Liver (tissue), 8 donors: ENCODE measurements at regions not wholly inside any gene's neighbourhood (a gene's known extent, or its start where the extent isn't known, plus 50 kb on each side); places are given as distances from the start of the nearest gene placed in this dataset.

Experiments
- DNase-seq: peaks from one replicate; pipeline ENCODE4 v3.0.0-alpha.2; 2017; ENCODE audit warnings: low spot score
- H3K27ac ChIP-seq, 2 donors: one replicate each; pipeline ENCODE4 v1.7.0; 2013; ENCODE audit warnings: inconsistent platforms in 2 of 2, low read length in 2 of 2, control low read depth in 1 of 2, low read depth in 1 of 2, mild to moderate bottlenecking in 1 of 2
- H3K27me3 ChIP-seq, 4 donors: one replicate each; pipeline versions ENCODE4 v1.6.1 to v1.7.0; 2013; ENCODE audit warnings: low read length in 3 of 4, inconsistent platforms in 1 of 4, mild to moderate bottlenecking in 1 of 4, moderate library complexity in 1 of 4; ENCODE audit not compliant: control insufficient read depth in 4 of 4, insufficient read depth in 4 of 4
- H3K36me3 ChIP-seq, 4 donors: one replicate each; pipeline versions ENCODE4 v1.6.1 to v1.7.0; 2013; ENCODE audit warnings: low read length in 3 of 4, mild to moderate bottlenecking in 3 of 4, low read depth in 1 of 4, moderate library complexity in 1 of 4; ENCODE audit not compliant: control insufficient read depth in 4 of 4, insufficient read depth in 3 of 4
- H3K4me1 ChIP-seq, 4 donors: one replicate each; pipeline versions ENCODE4 v1.6.1 to v1.7.0; 2013; ENCODE audit warnings: low read length in 3 of 4, mild to moderate bottlenecking in 3 of 4, moderate library complexity in 1 of 4; ENCODE audit not compliant: control insufficient read depth in 4 of 4, insufficient read depth in 4 of 4
- H3K4me3 ChIP-seq, 3 donors: one replicate each; pipeline versions ENCODE4 v1.6.1 to v1.7.0; 2013; ENCODE audit warnings: low read length in 3 of 3, control low read depth in 1 of 3, low read depth in 1 of 3, mild to moderate bottlenecking in 1 of 3
- H3K9ac ChIP-seq, 2 donors: one replicate each; pipeline ENCODE4 v1.7.0; 2013; ENCODE audit warnings: low read length in 2 of 2, mild to moderate bottlenecking in 2 of 2, moderate library complexity in 2 of 2, control low read depth in 1 of 2, low read depth in 1 of 2
- H3K9me3 ChIP-seq, 4 donors: one replicate each; pipeline versions ENCODE4 v1.6.1 to v1.7.0; 2013; ENCODE audit warnings: low read length in 3 of 4; ENCODE audit not compliant: control insufficient read depth in 4 of 4
- FOXA1 ChIP-seq: IDR thresholded peaks from 2 replicates; pipeline ENCODE4 v1.6.1; 2016; ENCODE audit warnings: antibody characterized with exemption
- FOXA2 ChIP-seq: IDR thresholded peaks from 2 replicates; pipeline ENCODE4 v1.6.1; 2016; ENCODE audit warnings: antibody characterized with exemption
- GABPA ChIP-seq, 2 donors: IDR thresholded peaks in 1 of 2; conservative IDR thresholded peaks in 1 of 2; 2 replicates each; pipeline ENCODE4 v1.6.1; 2016; ENCODE audit warnings: antibody characterized with exemption in 2 of 2, mild to moderate bottlenecking in 1 of 2, moderate library complexity in 1 of 2
- HNF4A ChIP-seq, 2 donors: conservative IDR thresholded peaks; 2 replicates each; pipeline ENCODE4 v1.6.1; 2016; ENCODE audit warnings: antibody characterized with exemption in 2 of 2, mild to moderate bottlenecking in 2 of 2
- HNF4G ChIP-seq: IDR thresholded peaks from 2 replicates; pipeline ENCODE4 v1.6.1; 2016; ENCODE audit warnings: antibody characterized with exemption
- JUND ChIP-seq, 2 donors: IDR thresholded peaks; 2 replicates each; pipeline ENCODE4 v1.6.1; 2016; ENCODE audit warnings: antibody characterized with exemption in 2 of 2
- NR2F2 ChIP-seq: IDR thresholded peaks from 2 replicates; pipeline ENCODE4 v1.6.1; 2016; ENCODE audit warnings: antibody characterized with exemption
- RAD21 ChIP-seq, 2 donors: IDR thresholded peaks; 2 replicates each; pipeline ENCODE4 v1.6.1; 2016; ENCODE audit warnings: antibody characterized with exemption in 2 of 2, mild to moderate bottlenecking in 2 of 2
- RXRA ChIP-seq, 2 donors: IDR thresholded peaks; 2 replicates each; pipeline ENCODE4 v1.6.1; 2017 to 2018; ENCODE audit warnings: antibody characterized with exemption in 2 of 2, mild to moderate bottlenecking in 1 of 2
- SP1 ChIP-seq: IDR thresholded peaks from 2 replicates; pipeline ENCODE4 v1.6.1; 2018; ENCODE audit warnings: antibody characterized with exemption, mild to moderate bottlenecking
- TAF1 ChIP-seq: conservative IDR thresholded peaks from 2 replicates; pipeline ENCODE4 v1.6.1; 2016; ENCODE audit warnings: antibody characterized with exemption, mild to moderate bottlenecking
- YY1 ChIP-seq: IDR thresholded peaks from 2 replicates; pipeline ENCODE4 v1.6.1; 2016; ENCODE audit warnings: antibody characterized with exemption, mild to moderate bottlenecking
- whole genome bisulfite sequencing: extraction: QIAGEN DNeasy Blood & Tissue Kit; methylation state at CpG from one replicate; pipeline ENCODE4 v1.1.7; 2013; 5-methylcytosine and 5-hydroxymethylcytosine counted together
- TF ChIP-seq, protein P1 (sequence below): IDR thresholded peaks from 2 replicates; pipeline ENCODE4 v1.6.1; 2016; ENCODE audit warnings: antibody characterized with exemption, mild to moderate bottlenecking
- TF ChIP-seq, protein P2 (sequence below): IDR thresholded peaks from 2 replicates; pipeline ENCODE4 v1.6.1; 2016; ENCODE audit warnings: antibody characterized with exemption
- TF ChIP-seq, protein P3 (sequence below): fragments of 150-350 bp; IDR thresholded peaks from 2 replicates; pipeline ENCODE4 v1.5.1; 2017; ENCODE audit warnings: improper control_type of control experiment, low read depth, low read length; ENCODE audit not compliant: missing input control
- TF ChIP-seq, protein P4 (sequence below): IDR thresholded peaks from 2 replicates; pipeline ENCODE4 v1.6.1; 2016; ENCODE audit warnings: antibody characterized with exemption
- TF ChIP-seq, protein P5 (sequence below): IDR thresholded peaks from 2 replicates; pipeline ENCODE4 v1.6.1; 2016; ENCODE audit warnings: antibody characterized with exemption
- donor health status: healthy.
- donor health status: healthy.
- donor health status: healthy.
- donor health status: healthy.
- donor health status: healthy.

DNA sequence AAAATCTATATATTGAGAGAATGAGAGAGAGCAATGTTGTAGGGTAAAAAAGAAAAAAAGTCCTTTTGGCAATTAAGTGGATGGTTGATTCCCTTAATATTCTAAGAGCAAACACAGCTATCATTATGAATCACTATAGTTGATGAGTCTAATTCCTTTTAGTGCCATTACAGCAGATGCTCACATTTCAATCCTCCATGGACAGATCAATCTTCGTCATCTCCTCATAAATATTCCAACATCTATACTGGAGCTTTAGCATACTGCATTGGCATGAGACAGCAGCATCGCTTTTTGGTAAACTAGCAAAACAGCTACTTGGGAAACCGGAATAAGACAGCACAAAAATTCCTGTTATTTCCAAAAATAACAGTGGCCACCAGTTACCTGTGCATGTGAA is 796.7 kb downstream of the QKI start:
- no peak overlapping the region for H3K27ac ChIP-seq
- TF ChIP-seq NR2F2 (no peak), HNF4A (conservative IDR thresholded peaks at IDR 0.05) (no peak), JUND (IDR thresholded peaks at IDR 0.05) (no peak), YY1 (no peak), HNF4G (no peak), TAF1 (no peak), RAD21 (IDR thresholded peaks at IDR 0.05) (no peak), GABPA (IDR thresholded peaks at IDR 0.05 in 1 of 2, conservative IDR thresholded peaks at IDR 0.05 in 1 of 2) (no peak), FOXA2 (no peak), RXRA (IDR thresholded peaks at IDR 0.05) (no peak), FOXA1 (no peak), SP1 (no peak)
- TF ChIP-seq, protein P1, sequence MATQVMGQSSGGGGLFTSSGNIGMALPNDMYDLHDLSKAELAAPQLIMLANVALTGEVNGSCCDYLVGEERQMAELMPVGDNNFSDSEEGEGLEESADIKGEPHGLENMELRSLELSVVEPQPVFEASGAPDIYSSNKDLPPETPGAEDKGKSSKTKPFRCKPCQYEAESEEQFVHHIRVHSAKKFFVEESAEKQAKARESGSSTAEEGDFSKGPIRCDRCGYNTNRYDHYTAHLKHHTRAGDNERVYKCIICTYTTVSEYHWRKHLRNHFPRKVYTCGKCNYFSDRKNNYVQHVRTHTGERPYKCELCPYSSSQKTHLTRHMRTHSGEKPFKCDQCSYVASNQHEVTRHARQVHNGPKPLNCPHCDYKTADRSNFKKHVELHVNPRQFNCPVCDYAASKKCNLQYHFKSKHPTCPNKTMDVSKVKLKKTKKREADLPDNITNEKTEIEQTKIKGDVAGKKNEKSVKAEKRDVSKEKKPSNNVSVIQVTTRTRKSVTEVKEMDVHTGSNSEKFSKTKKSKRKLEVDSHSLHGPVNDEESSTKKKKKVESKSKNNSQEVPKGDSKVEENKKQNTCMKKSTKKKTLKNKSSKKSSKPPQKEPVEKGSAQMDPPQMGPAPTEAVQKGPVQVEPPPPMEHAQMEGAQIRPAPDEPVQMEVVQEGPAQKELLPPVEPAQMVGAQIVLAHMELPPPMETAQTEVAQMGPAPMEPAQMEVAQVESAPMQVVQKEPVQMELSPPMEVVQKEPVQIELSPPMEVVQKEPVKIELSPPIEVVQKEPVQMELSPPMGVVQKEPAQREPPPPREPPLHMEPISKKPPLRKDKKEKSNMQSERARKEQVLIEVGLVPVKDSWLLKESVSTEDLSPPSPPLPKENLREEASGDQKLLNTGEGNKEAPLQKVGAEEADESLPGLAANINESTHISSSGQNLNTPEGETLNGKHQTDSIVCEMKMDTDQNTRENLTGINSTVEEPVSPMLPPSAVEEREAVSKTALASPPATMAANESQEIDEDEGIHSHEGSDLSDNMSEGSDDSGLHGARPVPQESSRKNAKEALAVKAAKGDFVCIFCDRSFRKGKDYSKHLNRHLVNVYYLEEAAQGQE = no peak
- TF ChIP-seq, protein P2, sequence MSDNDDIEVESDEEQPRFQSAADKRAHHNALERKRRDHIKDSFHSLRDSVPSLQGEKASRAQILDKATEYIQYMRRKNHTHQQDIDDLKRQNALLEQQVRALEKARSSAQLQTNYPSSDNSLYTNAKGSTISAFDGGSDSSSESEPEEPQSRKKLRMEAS = no peak
- TF ChIP-seq, protein P3, sequence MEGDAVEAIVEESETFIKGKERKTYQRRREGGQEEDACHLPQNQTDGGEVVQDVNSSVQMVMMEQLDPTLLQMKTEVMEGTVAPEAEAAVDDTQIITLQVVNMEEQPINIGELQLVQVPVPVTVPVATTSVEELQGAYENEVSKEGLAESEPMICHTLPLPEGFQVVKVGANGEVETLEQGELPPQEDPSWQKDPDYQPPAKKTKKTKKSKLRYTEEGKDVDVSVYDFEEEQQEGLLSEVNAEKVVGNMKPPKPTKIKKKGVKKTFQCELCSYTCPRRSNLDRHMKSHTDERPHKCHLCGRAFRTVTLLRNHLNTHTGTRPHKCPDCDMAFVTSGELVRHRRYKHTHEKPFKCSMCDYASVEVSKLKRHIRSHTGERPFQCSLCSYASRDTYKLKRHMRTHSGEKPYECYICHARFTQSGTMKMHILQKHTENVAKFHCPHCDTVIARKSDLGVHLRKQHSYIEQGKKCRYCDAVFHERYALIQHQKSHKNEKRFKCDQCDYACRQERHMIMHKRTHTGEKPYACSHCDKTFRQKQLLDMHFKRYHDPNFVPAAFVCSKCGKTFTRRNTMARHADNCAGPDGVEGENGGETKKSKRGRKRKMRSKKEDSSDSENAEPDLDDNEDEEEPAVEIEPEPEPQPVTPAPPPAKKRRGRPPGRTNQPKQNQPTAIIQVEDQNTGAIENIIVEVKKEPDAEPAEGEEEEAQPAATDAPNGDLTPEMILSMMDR = no peak
- TF ChIP-seq, protein P4, sequence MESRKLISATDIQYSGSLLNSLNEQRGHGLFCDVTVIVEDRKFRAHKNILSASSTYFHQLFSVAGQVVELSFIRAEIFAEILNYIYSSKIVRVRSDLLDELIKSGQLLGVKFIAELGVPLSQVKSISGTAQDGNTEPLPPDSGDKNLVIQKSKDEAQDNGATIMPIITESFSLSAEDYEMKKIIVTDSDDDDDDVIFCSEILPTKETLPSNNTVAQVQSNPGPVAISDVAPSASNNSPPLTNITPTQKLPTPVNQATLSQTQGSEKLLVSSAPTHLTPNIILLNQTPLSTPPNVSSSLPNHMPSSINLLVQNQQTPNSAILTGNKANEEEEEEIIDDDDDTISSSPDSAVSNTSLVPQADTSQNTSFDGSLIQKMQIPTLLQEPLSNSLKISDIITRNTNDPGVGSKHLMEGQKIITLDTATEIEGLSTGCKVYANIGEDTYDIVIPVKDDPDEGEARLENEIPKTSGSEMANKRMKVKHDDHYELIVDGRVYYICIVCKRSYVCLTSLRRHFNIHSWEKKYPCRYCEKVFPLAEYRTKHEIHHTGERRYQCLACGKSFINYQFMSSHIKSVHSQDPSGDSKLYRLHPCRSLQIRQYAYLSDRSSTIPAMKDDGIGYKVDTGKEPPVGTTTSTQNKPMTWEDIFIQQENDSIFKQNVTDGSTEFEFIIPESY = no peak
- TF ChIP-seq, protein P5, sequence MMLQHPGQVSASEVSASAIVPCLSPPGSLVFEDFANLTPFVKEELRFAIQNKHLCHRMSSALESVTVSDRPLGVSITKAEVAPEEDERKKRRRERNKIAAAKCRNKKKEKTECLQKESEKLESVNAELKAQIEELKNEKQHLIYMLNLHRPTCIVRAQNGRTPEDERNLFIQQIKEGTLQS = no peak
- no peak for DNase-seq
- H3K27me3 ChIP-seq = peaks cover 0 to 2% (median 0%) of the 10 kb centered on the region in 4 donors
- H3K4me1 ChIP-seq = no peaks in the 10 kb centered on the region
- no peak overlapping the region for H3K9ac ChIP-seq
- peaks cover 0 to 3% (median under 1%) of the 10 kb centered on the region in 4 donors for H3K9me3 ChIP-seq
- 74% methylated on average over 3 of the region's 3 CpGs for WGBS
- no peaks in the 10 kb centered on the region for H3K36me3 ChIP-seq
- H3K4me3 ChIP-seq = no peak overlapping the region

DNA sequence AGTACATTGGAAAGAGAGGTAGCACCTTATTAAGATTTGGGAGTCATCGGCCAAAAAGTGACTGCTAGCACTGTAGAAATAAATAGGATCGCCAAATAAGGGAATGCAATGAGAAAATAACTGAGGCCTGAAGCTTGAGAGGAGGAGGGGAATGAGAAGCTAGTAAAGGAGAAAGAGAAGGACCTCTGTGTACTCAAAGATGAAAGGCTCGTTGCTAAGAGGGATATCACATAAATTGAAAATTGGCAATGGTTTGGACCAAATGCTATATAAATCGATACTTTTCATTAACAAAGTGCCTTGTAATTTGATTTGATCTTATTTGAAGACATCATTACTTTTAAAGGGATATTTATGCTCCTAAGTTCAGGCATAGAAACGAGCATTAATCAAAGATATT is 796.3 kb downstream of the QKI start:
- Histone ChIP-seq H3K9me3 (peaks cover 0 to 3% (median under 1%) of the 10 kb centered on the region in 4 donors), H3K27me3 (peaks cover 0 to 2% (median 0%) of the 10 kb centered on the region in 4 donors), H3K36me3 (no peaks in the 10 kb centered on the region), H3K4me3 (no peak overlapping the region), H3K27ac (no peak overlapping the region), H3K9ac (no peak overlapping the region), H3K4me1 (no peaks in the 10 kb centered on the region)
- TF ChIP-seq RAD21 (IDR thresholded peaks at IDR 0.05) (no peak), RXRA (IDR thresholded peaks at IDR 0.05) (no peak), FOXA1 (no peak), HNF4G (no peak), FOXA2 (no peak), TAF1 (no peak), SP1 (no peak)
- TF ChIP-seq, protein P4 = no peak
- TF ChIP-seq, protein P1 = no peak
- TF ChIP-seq, protein P2 = no peak
- 72% methylated on average over 5 of the region's 5 CpGs for WGBS
- DNase-seq = no peak
